Activated CD4-positive, alpha-beta T cell treated with anti-CD3 and anti-CD28 coated beads, Interleukin-2, amount 50 U/mL, for 48 hours (primary cell): ENCODE measurements at regions not wholly inside any gene's neighbourhood (a gene's known extent, or its start where the extent isn't known, plus 50 kb on each side); places are given as distances from the start of the nearest gene placed in this dataset.

Source experiments
- DNase-seq, 2 experiments: peaks; one replicate each; pipeline ENCODE4 v3.0.0-alpha.2; 2020

GRCh38 chr20:11329271-11329670 is 588.4 kb upstream of the BTBD3 start:
- no peak for DNase-seq

GRCh38 chr20:11331096-11331495 is 586.6 kb upstream of the BTBD3 start:
- DNase-seq: no peak

DNA sequence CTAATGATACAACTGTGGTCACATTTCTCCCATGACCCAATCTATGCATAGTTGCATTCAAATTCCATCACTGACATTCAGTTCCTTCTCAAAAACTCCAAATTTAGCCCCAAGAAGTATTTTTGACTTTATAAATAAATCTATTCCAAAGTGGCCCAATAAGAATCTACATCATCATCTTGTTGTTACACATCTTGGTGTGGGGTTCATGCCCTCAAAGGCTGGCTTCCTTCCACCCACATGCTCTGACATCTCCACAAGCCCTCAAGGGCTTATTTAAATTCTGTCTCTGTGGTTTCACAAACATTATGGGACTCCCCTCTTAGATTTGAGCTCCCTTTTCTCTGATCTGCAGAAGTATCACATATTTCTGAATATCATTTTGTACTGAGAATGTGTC is 585.3 kb upstream of the BTBD3 start:
- no peak for DNase-seq

- DNase-seq: no peak
These were observed 584.1 kb upstream of the BTBD3 start for GRCh38 chr20:11333634-11334033.

DNA sequence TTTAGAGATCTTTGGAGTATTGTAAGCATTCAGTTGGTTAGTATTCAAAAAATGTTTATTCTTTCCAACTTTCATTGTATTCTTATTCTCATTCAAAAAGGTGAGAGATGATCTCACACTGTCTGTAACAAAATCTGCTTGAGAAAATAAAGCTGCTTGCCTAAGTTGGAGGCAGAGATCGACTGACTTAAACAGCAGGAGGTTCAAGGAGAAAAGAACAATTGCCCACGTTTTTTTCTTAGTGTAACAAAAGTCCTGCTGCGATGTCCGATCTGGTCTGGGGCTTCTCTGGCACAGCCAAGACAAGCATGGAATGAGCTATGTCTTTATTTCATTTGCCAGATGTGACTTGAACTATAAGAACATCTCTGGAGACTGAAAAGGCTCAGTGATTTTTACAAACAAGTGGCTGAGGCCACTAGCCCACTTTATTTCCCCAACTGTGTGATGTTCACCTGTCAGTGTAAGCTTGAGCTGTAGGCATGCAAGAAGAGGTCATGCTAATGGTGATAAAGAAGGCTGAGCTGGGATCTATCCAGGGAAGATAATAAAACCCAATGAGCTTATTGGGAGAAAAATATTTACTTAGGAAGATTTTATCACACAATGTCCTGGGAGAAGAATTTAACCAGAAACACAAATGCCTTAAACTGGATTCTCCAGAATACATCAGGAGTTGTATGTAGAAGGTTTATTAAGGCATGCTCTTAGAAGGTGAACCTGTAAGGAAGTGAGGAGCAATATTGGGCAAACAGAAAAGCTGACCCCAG is 580.1 kb upstream of the BTBD3 start:
- DNase-seq: no peak

- DNase-seq: no peak
These were observed 579.0 kb upstream of the BTBD3 start for GRCh38 chr20:11338496-11339306.

DNA sequence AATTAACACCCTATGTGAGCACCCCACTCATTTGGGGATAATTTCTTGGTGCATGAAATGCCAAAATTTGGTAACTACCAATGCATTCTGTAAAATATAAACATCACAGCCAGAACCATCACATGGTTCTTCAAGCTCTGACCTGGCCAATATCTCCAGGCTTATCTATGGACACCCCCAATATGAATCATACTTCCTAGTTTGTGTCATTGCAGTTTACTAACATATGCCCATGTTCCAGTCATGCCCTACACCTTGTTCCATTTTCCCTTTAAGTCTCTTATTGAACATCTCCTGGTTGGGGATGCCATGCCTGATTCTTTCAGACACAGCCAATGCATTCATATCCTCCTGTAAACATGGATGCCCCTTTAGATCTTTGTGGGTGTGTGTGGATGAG is 572.8 kb upstream of the BTBD3 start:
- DNase-seq: no peak

DNA sequence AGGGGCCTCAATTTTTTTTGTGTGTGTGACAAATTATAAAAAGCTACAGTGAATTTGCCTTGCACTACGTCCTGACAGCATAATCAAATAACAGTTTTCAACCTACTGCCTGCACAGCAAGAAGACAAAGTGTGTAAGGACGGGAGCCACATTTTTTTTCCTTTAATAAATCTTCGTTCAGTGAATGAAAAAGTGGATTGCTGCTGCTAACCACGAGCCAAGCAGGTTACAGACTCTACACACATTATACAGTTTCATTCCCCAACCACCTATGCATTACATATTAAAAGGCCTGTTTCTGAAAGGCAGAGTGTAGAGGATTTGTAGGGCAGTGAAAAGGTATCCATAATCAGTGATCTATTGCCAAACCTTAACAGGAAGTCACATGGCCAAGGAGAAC is 570.0 kb upstream of the BTBD3 start:
- no peak for DNase-seq

GRCh38 chr20:11350126-11351005 is 567.3 kb upstream of the BTBD3 start:
- no peak for DNase-seq

DNA sequence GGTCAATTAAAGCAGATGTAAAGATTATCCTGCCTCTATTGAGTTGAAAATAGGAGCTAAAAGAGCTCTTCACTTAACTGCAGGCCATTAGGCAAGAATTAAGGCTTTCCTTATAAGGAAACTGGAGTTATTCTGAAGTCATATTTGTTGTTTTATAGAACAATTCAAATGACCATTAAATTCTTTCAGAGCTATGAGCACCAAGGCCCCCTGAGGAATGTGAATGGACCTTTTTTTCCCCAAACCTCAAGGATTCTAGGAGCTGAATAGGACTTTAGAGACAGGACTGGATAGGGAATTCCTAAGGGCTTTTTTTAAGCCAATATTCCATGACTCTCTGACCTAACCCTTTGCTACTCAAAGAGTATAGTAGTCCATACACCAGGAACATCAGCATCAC is 565.7 kb upstream of the BTBD3 start:
- DNase-seq: no peak

GRCh38 chr20:11354846-11355245 is 562.8 kb upstream of the BTBD3 start:
- no peak for DNase-seq

DNA sequence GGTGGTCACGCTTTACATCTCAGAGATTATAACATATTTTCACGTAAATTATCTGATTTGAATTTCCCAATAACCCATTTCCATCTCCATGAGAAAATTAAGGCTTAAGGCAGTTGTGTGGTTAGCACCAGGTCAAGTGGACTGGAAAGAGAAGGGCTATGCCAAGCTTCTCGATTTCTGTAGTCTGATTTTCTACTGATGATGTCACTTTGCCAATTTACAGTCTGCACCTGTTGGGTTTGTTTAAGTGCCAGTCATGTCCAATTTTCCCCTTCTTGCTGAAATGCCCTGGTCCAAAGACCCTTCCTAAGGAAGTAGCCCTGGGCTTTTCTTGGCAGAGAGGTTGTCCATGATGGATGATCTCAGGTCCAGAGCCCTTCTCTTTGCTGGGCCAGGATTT is 562.3 kb upstream of the BTBD3 start:
- DNase-seq: no peak

DNA sequence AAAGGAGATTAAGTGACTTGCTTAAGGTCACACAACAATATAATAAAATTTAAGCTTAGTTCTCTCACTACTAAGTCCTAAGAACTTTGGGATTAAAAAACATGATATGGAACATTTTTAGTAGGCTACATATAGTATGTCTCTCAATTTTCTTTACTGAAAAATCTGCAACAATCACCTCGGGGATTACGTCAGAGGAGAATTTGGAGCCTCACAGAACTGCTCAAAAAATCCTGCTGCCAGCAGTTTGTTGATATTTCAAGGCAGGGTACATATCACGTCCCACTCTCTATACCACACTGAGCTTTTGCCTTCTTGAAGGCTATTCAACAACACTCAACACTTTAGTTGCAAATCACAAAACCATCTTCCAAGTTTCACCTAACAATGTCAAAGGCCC is 561.6 kb upstream of the BTBD3 start:
- no peak for DNase-seq

DNA sequence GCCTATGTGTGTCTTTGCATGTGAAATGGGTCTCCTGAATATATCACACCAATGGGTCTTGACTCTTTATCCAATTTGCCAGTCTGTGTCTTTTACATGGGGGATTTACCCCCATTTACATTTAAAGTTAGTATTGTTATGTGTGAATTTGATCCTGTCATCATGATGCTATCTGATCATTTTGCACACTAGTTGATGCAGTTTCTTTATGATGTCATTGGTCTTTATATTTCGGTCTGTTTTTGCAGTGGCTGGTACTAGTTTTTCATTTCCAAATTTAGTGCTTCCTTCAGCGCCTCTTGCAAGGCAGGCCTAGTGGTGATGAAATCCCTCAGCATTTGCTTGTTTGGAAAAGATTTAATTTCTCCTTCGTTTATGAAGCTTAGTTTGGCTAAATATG is 555.2 kb upstream of the BTBD3 start:
- DNase-seq: no peak

DNA sequence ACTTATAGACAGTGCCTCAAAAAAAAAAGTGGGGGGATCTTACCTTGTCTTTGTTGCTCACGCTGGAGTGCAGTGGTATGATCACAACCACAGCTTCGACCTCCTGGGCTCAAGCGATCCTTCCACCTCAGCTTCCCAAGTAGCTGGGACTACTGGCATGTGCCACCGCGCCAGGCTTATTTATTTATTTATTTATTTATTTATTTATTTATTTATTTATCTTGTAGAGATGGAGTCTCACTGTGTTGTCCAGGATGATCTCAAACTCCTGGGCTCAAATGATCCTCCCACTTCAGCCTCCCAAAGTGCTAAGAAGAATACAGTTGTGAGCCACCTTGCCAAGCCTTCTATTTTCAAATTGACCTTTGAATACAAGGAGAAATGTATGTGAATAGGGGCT is 553.0 kb upstream of the BTBD3 start:
- no peak for DNase-seq

GRCh38 chr20:11366660-11367059 is 551.0 kb upstream of the BTBD3 start:
- no peak for DNase-seq

GRCh38 chr20:11368499-11368898 is 549.2 kb upstream of the BTBD3 start:
- DNase-seq: no peak

GRCh38 chr20:11368965-11369711 is 548.6 kb upstream of the BTBD3 start:
- DNase-seq: no peak

- DNase-seq: no peak
These were observed 545.9 kb upstream of the BTBD3 start for GRCh38 chr20:11371831-11372230.

DNA sequence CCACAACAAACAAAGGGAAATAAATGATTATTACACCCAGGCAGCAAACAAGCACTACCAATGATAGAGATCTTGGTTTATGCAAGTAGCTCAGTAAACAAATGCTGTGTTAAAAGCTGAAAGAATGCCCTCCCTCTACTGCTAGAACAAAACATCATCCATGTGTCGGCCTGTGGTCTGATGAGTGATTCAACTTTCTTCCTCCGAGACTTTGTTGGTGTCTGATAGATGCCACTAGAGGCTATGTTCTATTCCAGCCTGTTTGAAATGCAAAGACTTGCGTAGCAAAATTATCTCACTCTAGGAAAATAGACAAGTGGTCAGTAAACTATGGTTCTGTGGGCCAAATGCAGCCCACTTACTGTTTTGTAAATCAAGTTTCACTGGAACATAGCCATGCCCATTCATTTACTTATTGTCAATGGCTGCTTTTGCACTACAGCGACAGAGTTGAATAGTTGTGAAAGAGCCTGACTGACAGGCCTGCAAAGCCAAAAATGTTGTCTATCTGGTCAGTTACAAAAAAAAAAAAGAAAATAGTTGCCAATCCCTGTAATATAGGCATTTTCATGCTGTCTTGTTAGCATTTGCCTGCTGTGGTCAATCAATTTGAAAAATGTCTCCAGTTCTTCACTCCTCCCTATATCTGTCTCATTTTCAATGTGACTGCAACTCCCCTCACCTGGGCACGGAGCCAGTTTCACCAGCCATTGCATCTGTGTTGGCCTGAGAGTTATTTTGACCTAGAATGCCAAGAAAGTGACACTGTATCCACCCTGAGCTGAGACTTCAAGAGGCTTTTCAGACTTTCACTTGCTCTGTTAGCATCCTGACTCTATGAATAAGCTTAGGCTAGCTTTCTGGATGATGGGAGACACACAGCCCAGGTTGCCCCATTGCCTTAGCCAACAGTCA is 544.6 kb upstream of the BTBD3 start:
- no peak for DNase-seq

DNA sequence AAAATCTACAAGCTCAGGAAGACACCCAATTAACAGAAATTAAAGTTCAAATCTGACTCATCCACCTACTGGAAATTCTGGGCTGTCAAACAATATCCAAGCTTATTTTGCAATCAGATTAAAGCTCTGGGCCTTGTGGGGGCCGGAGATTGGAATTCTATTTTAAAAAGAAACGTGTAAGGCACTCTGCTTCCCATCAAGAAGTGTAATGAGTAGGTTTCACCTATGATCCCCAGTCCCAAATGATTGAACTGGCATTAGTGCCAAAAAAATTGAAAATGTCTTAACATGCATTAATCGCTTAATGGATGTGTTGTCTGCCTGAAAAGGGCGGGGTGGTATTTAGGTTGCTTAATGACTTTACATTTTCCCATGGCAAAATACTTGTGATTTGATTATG is 542.4 kb upstream of the BTBD3 start:
- no peak for DNase-seq

DNA sequence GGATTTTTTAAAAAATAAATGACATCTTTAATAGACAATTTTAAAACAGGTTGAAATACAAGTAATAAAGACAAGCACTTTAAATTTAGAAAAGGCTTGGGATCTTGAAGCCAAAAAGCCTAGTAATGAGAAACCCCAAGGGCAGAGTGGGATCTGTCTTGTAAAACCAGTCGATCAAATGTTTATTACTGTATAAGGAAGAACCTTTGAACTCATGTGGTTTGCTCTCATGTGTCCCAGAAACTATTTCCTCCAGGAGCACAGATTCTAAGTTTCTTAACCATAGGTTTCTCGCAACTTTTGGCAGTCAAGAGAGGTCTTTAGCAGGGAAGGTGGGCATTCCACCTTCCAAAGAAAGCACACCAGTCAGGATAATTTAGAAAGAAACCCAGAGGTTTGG is 541.7 kb upstream of the BTBD3 start:
- DNase-seq: no peak
